ENCODE measurements at regions not wholly inside any gene's neighbourhood (a gene's known extent, or its start where the extent isn't known, plus 50 kb on each side); places are given as distances from the start of the nearest gene placed in this dataset.

DNA sequence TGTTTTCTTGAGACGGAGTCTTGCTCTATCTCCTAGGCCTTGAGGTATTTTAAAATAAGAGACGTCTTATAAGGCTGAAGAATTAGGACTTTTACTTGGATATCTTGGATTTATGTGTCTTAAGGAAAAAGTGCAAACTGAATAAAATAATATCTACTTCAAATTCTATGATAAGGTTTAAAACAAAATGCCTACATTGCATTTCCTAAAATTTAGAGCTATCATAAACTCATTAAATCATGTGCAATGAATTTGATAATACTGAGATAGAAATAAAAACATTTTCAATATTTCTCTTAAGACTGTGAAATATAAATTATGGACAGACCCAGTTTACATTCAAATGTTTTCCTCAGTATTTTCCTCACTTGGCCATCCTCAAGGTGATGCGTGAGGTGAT lies 729.5 kb upstream of the LMO3 start:
- no peaks in the 10 kb centered on the region for H3K36me3 ChIP-seq (replicated peaks in 1 of 2; ENCODE audit: control extremely low read depth in 1 of 2, control insufficient read depth in 1 of 2, extremely low read depth in 1 of 2, insufficient read depth in 2 of 2, low read length in 1 of 2)
- no peak overlapping the region for H3K4me2 ChIP-seq (replicated peaks; ENCODE audit: low read depth, low read length, poor library complexity, severe bottlenecking)
- Mint-ChIP-seq H3K27me3 (no peaks in the 10 kb centered on the region), H3K27ac (no peak overlapping the region), H3K4me3 (no peak overlapping the region), H3K4me1 (no peaks in the 10 kb centered on the region), H3K9me3 (ENCODE audit: insufficient read depth) (no peaks in the 10 kb centered on the region)
- H2AFZ ChIP-seq (ENCODE audit: insufficient read depth, low read depth, low read length, poor library complexity, severe bottlenecking) = no peak overlapping the region
- TF ChIP-seq EZH2 (IDR thresholded peaks at IDR 0.05; ENCODE audit: borderline replicate concordance, insufficient read depth, low read depth, low read length, poor library complexity, severe bottlenecking) = no peak
- TF ChIP-seq, protein P1, sequence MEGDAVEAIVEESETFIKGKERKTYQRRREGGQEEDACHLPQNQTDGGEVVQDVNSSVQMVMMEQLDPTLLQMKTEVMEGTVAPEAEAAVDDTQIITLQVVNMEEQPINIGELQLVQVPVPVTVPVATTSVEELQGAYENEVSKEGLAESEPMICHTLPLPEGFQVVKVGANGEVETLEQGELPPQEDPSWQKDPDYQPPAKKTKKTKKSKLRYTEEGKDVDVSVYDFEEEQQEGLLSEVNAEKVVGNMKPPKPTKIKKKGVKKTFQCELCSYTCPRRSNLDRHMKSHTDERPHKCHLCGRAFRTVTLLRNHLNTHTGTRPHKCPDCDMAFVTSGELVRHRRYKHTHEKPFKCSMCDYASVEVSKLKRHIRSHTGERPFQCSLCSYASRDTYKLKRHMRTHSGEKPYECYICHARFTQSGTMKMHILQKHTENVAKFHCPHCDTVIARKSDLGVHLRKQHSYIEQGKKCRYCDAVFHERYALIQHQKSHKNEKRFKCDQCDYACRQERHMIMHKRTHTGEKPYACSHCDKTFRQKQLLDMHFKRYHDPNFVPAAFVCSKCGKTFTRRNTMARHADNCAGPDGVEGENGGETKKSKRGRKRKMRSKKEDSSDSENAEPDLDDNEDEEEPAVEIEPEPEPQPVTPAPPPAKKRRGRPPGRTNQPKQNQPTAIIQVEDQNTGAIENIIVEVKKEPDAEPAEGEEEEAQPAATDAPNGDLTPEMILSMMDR (IDR thresholded peaks at IDR 0.05) = no peak
- no CpG with 5 or more reads among the region's 3 CpGs for WGBS (ENCODE audit: insufficient coverage)
- ATAC-seq (ENCODE audit: low read depth) = no peak
- H4K20me1 ChIP-seq (ENCODE audit: control insufficient read depth, insufficient read depth, low read length, poor library complexity, severe bottlenecking) = no peaks in the 10 kb centered on the region
- H3K27me3 ChIP-seq (replicated peaks in 1 of 4; ENCODE audit: control extremely low read depth in 1 of 4, control insufficient read depth in 3 of 4, insufficient read depth in 4 of 4, low read length in 3 of 4) = no peaks in the 10 kb centered on the region
- no peak overlapping the region for H3K27ac ChIP-seq (ENCODE audit: low read length in 2 of 2)
- no peak for DNase-seq
- H3K4me3 ChIP-seq (ENCODE audit: control extremely low read depth in 1 of 5, extremely low read depth in 1 of 5, insufficient read depth in 1 of 5, low read depth in 2 of 5, low read length in 4 of 5) = no peak overlapping the region
- ChIA-PET POLR2A (no interaction called here), CTCF (no interaction called here)
- H3K9ac ChIP-seq (ENCODE audit: low read length) = no peak overlapping the region
- H3K9me3 ChIP-seq (ENCODE audit: control extremely low read depth in 1 of 3, control insufficient read depth in 2 of 3, insufficient read depth in 1 of 3, low read length in 2 of 3) = peaks cover 0 to 3% (median 0%) of the 10 kb centered on the region in 3 donors
- intact Hi-C loops (cut with micrococcal nuclease) = no loop called here
- no peaks in the 10 kb centered on the region for H3K4me1 ChIP-seq (ENCODE audit: control insufficient read depth in 2 of 2, insufficient read depth in 2 of 2, low read length in 2 of 2)
- H3K79me2 ChIP-seq (ENCODE audit: control insufficient read depth, insufficient read depth, low read length) = no peaks in the 10 kb centered on the region

- DNase-seq (no peak), ATAC-seq (ENCODE audit: low read depth) (no peak)
- no peak overlapping the region for H3K27ac Mint-ChIP-seq
- Histone ChIP-seq H2AFZ (ENCODE audit: insufficient read depth, low read depth, low read length, poor library complexity, severe bottlenecking) (no peak overlapping the region), H3K4me2 (replicated peaks; ENCODE audit: low read depth, low read length, poor library complexity, severe bottlenecking) (no peak overlapping the region), H3K9me3 (ENCODE audit: control extremely low read depth in 1 of 3, control insufficient read depth in 2 of 3, insufficient read depth in 1 of 3, low read length in 2 of 3) (peaks cover 0 to 3% (median 0%) of the 10 kb centered on the region in 3 donors), H3K27ac (ENCODE audit: low read length in 2 of 2) (no peak overlapping the region), H3K4me3 (ENCODE audit: control extremely low read depth in 1 of 5, extremely low read depth in 1 of 5, insufficient read depth in 1 of 5, low read depth in 2 of 5, low read length in 4 of 5) (no peak overlapping the region), H3K4me1 (ENCODE audit: control insufficient read depth in 2 of 2, insufficient read depth in 2 of 2, low read length in 2 of 2) (no peaks in the 10 kb centered on the region), H3K79me2 (ENCODE audit: control insufficient read depth, insufficient read depth, low read length) (no peaks in the 10 kb centered on the region), H4K20me1 (ENCODE audit: control insufficient read depth, insufficient read depth, low read length, poor library complexity, severe bottlenecking) (no peaks in the 10 kb centered on the region), H3K36me3 (replicated peaks in 1 of 2; ENCODE audit: control extremely low read depth in 1 of 2, control insufficient read depth in 1 of 2, extremely low read depth in 1 of 2, insufficient read depth in 2 of 2, low read length in 1 of 2) (no peaks in the 10 kb centered on the region), H3K9ac (ENCODE audit: low read length) (no peak overlapping the region), H3K27me3 (replicated peaks in 1 of 4; ENCODE audit: control extremely low read depth in 1 of 4, control insufficient read depth in 3 of 4, insufficient read depth in 4 of 4, low read length in 3 of 4) (no peaks in the 10 kb centered on the region)
- no peaks in the 10 kb centered on the region for H3K27me3 Mint-ChIP-seq
- intact Hi-C loops (cut with micrococcal nuclease) = no loop called here
- H3K4me1 Mint-ChIP-seq = no peaks in the 10 kb centered on the region
- 80% methylated on average over 2 of the region's 3 CpGs for WGBS (ENCODE audit: insufficient coverage)
- no peaks in the 10 kb centered on the region for H3K9me3 Mint-ChIP-seq (ENCODE audit: insufficient read depth)
- TF ChIP-seq, protein P1 (IDR thresholded peaks at IDR 0.05) = no peak
- no peak for TF ChIP-seq EZH2 (IDR thresholded peaks at IDR 0.05; ENCODE audit: borderline replicate concordance, insufficient read depth, low read depth, low read length, poor library complexity, severe bottlenecking)
- ChIA-PET POLR2A (no interaction called here), CTCF (no interaction called here)
- no peak overlapping the region for H3K4me3 Mint-ChIP-seq
Observed at GRCh38 chr12:17334784-17335183, 728.8 kb upstream of the LMO3 start.

Data from B cell (primary cell).